ENCODE measurements at regions not wholly inside any gene's neighbourhood (a gene's known extent, or its start where the extent isn't known, plus 50 kb on each side); places are given as distances from the start of the nearest gene placed in this dataset.

GRCh38 chr2:152883951-152884487, 165.6 kb downstream of the ARL6IP6 start:
- Histone ChIP-seq H3K36me3 (ENCODE audit: control insufficient read depth, insufficient read depth, low read length) (no peaks in the 10 kb centered on the region), H3K27me3 (ENCODE audit: control insufficient read depth, insufficient read depth, low read length) (no peaks in the 10 kb centered on the region), H3K4me3 (ENCODE audit: low read depth, low read length) (no peak overlapping the region)
- ChIA-PET CTCF (no interaction called here), POLR2A (no interaction called here)
- DNase-seq (ENCODE audit: low read depth): no peak
- TF ChIP-seq, protein P1, sequence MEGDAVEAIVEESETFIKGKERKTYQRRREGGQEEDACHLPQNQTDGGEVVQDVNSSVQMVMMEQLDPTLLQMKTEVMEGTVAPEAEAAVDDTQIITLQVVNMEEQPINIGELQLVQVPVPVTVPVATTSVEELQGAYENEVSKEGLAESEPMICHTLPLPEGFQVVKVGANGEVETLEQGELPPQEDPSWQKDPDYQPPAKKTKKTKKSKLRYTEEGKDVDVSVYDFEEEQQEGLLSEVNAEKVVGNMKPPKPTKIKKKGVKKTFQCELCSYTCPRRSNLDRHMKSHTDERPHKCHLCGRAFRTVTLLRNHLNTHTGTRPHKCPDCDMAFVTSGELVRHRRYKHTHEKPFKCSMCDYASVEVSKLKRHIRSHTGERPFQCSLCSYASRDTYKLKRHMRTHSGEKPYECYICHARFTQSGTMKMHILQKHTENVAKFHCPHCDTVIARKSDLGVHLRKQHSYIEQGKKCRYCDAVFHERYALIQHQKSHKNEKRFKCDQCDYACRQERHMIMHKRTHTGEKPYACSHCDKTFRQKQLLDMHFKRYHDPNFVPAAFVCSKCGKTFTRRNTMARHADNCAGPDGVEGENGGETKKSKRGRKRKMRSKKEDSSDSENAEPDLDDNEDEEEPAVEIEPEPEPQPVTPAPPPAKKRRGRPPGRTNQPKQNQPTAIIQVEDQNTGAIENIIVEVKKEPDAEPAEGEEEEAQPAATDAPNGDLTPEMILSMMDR (IDR thresholded peaks at IDR 0.05; ENCODE audit: insufficient read depth, low read depth, low read length): no peak

DNA sequence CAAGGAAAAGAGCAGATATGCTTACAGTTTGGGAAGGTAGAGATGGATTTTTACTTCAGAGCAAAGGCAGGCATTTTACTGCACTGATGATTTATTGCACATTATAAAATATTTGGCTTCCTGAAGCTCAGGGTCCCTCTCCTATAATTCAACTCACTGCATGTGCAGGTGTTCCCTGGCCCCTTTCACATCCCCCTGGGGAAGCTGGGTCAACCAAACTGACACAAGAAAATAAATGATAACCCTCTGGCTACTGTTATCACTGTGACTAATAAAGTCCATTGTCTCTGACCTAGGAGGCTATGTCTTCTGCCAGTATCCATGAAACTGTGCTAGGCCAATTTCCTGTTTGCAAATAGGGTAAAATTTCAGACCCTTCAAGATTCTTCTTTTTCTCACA, 163.1 kb downstream of the ARL6IP6 start:
- Histone ChIP-seq H3K36me3 (ENCODE audit: control insufficient read depth, insufficient read depth, low read length) (no peaks in the 10 kb centered on the region), H3K27me3 (ENCODE audit: control insufficient read depth, insufficient read depth, low read length) (no peaks in the 10 kb centered on the region), H3K4me3 (ENCODE audit: low read depth, low read length) (no peak overlapping the region)
- TF ChIP-seq, protein P1 (IDR thresholded peaks at IDR 0.05; ENCODE audit: insufficient read depth, low read depth, low read length): no peak
- CTCF ChIA-PET: no interaction called here
- no peak for DNase-seq (ENCODE audit: low read depth)
- POLR2A ChIA-PET: no interaction called here

- CTCF ChIA-PET: interaction anchor here (1.0 kb wide), 1 partner anchor 9 kb away, joined by 3 read pairs; no protein-coding TSS in a partner anchor
- TF ChIP-seq, protein P1 (IDR thresholded peaks at IDR 0.05; ENCODE audit: insufficient read depth, low read depth, low read length): no peak
Observed at GRCh38 chr2:152879275-152879674, 160.9 kb downstream of the ARL6IP6 start.

GRCh38 chr2:152875701-152876695, 157.6 kb downstream of the ARL6IP6 start:
- no peaks in the 10 kb centered on the region for H3K36me3 ChIP-seq (ENCODE audit: control insufficient read depth, insufficient read depth, low read length)
- ChIA-PET POLR2A (no interaction called here), CTCF (interaction anchor here (0.9 kb wide), 1 partner anchor 37 kb away, joined by 6 read pairs; no protein-coding TSS in a partner anchor)
- DNase-seq (ENCODE audit: low read depth): peak; percentile 10
- H3K4me3 ChIP-seq (ENCODE audit: low read depth, low read length): no peak overlapping the region
- TF ChIP-seq, protein P1 (IDR thresholded peaks at IDR 0.05; ENCODE audit: insufficient read depth, low read depth, low read length): no peak
- H3K27me3 ChIP-seq (ENCODE audit: control insufficient read depth, insufficient read depth, low read length): no peaks in the 10 kb centered on the region

More at GRCh38 chr2:152879275-152879674, 160.9 kb downstream of the ARL6IP6 start:
- Histone ChIP-seq H3K27me3 (ENCODE audit: control insufficient read depth, insufficient read depth, low read length) (no peaks in the 10 kb centered on the region), H3K36me3 (ENCODE audit: control insufficient read depth, insufficient read depth, low read length) (no peaks in the 10 kb centered on the region), H3K4me3 (ENCODE audit: low read depth, low read length) (no peak overlapping the region)
- POLR2A ChIA-PET: no interaction called here
- no peak for DNase-seq (ENCODE audit: low read depth)

DNA sequence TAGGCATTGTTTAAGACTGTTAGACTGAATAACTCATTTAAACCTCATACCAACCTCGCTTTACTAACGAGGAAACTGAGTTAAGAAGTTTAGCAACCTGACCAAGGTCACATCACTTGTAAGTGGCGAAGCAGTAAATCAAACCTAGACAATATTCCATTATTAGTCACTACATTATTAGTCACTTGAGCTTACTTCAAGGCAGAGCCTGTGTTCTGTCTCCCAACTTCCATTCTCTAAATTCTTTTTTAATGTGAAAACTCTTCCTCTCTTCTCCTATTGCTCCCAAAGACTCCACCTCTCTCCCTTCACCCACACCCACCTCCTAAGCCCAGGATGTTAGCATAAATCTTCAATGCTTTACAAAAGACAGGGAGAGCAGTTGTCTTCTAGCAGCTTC, 156.5 kb downstream of the ARL6IP6 start:
- POLR2A ChIA-PET: no interaction called here
- Histone ChIP-seq H3K4me3 (ENCODE audit: low read depth, low read length) (no peak overlapping the region), H3K27me3 (ENCODE audit: control insufficient read depth, insufficient read depth, low read length) (no peaks in the 10 kb centered on the region), H3K36me3 (ENCODE audit: control insufficient read depth, insufficient read depth, low read length) (no peaks in the 10 kb centered on the region)
- peak; percentile 12 for DNase-seq (ENCODE audit: low read depth)
- CTCF ChIA-PET: interaction anchor here (2.2 kb wide), 1 partner anchor 14 kb away, joined by 14 read pairs; no protein-coding TSS in a partner anchor
- TF ChIP-seq, protein P1 (IDR thresholded peaks at IDR 0.05; ENCODE audit: insufficient read depth, low read depth, low read length): no peak

Measured in BJ (cell line).